ENCODE measurements at regions not wholly inside any gene's neighbourhood (a gene's known extent, or its start where the extent isn't known, plus 50 kb on each side); places are given as distances from the start of the nearest gene placed in this dataset.
"Not testable (repeated sequence)": the region's sequence is repeated elsewhere in the genome, so short reads cannot be mapped to it uniquely, and the experiment has no call there.

DNA sequence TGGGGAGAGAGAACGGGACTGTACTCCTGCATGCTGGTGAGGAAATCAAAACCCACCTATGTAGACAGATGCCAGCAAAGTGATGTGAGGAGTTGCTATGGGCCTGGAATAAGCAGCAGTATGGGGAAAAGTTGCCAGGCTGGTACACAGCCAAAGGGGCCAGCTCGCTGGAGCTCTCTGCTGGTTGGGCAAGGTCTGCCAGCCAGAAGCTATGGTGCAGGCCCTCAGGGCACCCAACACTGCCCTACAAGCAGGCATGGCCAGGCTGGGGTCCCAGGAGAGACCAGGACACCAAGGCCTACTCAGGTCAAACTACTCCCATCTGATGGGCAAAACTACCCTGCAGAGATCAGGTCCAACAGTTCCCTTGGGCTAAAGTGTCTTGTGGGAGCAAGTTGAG is 916.6 kb downstream of the IPMK start:
- H3K9ac ChIP-seq (ENCODE audit: low read length) = no peak overlapping the region
- H2AFZ ChIP-seq (ENCODE audit: low read length) = no peak overlapping the region
- H3K4me3 ChIP-seq (ENCODE audit: low read length) = no peak overlapping the region
- no peaks in the 10 kb centered on the region for H3K27me3 ChIP-seq (ENCODE audit: low read length)
- H3K36me3 ChIP-seq (ENCODE audit: insufficient read depth, low read length) = no peaks in the 10 kb centered on the region
- H4K20me1 ChIP-seq (ENCODE audit: insufficient read depth, low read depth, low read length) = no peaks in the 10 kb centered on the region
- H3K9me3 ChIP-seq (ENCODE audit: low read length) = peaks cover 22% of the 10 kb centered on the region
- H3K4me2 ChIP-seq (ENCODE audit: low read depth, low read length, poor library complexity, severe bottlenecking) = no peak overlapping the region
- no peaks in the 10 kb centered on the region for H3K4me1 ChIP-seq (ENCODE audit: low read length)
- no peak overlapping the region for H3K27ac ChIP-seq (ENCODE audit: low read length)
- no peaks in the 10 kb centered on the region for H3K79me2 ChIP-seq (ENCODE audit: low read length)
- H3K9me2 ChIP-seq (replicated peaks; ENCODE audit: insufficient read depth, low read length) = no peaks in the 10 kb centered on the region
- no peak for DNase-seq

DNA sequence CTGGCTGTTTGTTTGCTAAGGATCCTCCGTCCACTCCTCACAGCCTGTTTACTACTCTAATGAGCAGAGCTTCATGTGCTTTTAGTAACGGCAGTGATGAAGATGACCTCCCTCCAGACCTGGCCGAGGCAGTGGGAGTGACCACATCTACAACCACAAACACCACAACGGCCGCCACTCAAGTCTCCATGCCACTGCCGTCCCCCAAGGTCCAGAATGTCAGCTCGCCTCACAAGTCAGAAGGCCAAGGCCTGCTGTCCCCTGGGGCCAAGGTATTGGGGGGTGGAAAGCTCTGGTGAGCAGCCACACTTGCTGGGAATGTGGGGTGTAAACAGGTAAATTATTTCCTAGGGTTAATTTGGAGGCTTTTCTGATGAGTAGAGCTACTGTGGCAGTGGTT is 926.4 kb downstream of the IPMK start:
- H3K4me3 ChIP-seq (ENCODE audit: low read length) = no peak overlapping the region
- no peaks in the 10 kb centered on the region for H3K9me2 ChIP-seq (replicated peaks; ENCODE audit: insufficient read depth, low read length)
- no peak overlapping the region for H3K9ac ChIP-seq (ENCODE audit: low read length)
- no peak overlapping the region for H3K27ac ChIP-seq (ENCODE audit: low read length)
- no peak overlapping the region for H3K4me2 ChIP-seq (ENCODE audit: low read depth, low read length, poor library complexity, severe bottlenecking)
- H4K20me1 ChIP-seq (ENCODE audit: insufficient read depth, low read depth, low read length) = no peaks in the 10 kb centered on the region
- H3K79me2 ChIP-seq (ENCODE audit: low read length) = no peaks in the 10 kb centered on the region
- H3K27me3 ChIP-seq (ENCODE audit: low read length) = no peaks in the 10 kb centered on the region
- H2AFZ ChIP-seq (ENCODE audit: low read length) = no peak overlapping the region
- H3K36me3 ChIP-seq (ENCODE audit: insufficient read depth, low read length) = no peaks in the 10 kb centered on the region
- DNase-seq = no peak
- peaks cover 18% of the 10 kb centered on the region for H3K9me3 ChIP-seq (ENCODE audit: low read length)
- no peaks in the 10 kb centered on the region for H3K4me1 ChIP-seq (ENCODE audit: low read length)

- Histone ChIP-seq H2AFZ (ENCODE audit: low read length) (no peak overlapping the region), H3K9ac (ENCODE audit: low read length) (no peak overlapping the region), H3K4me3 (ENCODE audit: low read length) (no peak overlapping the region)
These were observed 928.7 kb downstream of the IPMK start for GRCh38 chr10:57338823-57339558.

DNA sequence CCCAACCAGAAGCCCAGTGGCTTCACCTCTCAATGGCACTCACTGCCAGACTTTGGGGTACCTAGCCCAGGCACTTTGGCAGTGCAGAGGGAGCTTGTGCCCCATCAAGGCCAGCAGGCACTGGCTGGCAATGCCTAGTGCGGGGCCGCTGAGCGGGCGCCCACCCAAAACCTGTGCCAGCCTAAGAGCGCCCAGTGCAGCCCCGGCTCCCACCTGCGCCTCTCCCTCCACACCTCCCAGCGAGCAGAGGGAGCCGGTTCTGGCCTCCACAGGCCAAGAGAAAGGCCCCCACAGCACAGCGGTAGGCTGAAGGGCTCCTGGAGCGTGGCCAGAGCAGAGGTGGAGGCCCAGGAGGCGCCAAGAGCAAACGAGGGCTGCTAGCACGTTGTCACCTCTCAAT is 930.8 kb downstream of the IPMK start:
- no peaks in the 10 kb centered on the region for H3K36me3 ChIP-seq (ENCODE audit: insufficient read depth, low read length)
- no peak for DNase-seq
- no peaks in the 10 kb centered on the region for H3K79me2 ChIP-seq (ENCODE audit: low read length)
- H3K27me3 ChIP-seq (ENCODE audit: low read length) = no peaks in the 10 kb centered on the region
- no peak overlapping the region for H3K27ac ChIP-seq (ENCODE audit: low read length)
- no peak overlapping the region for H2AFZ ChIP-seq (ENCODE audit: low read length)
- H3K9me3 ChIP-seq (ENCODE audit: low read length) = no peaks in the 10 kb centered on the region
- H3K4me2 ChIP-seq (ENCODE audit: low read depth, low read length, poor library complexity, severe bottlenecking) = no peak overlapping the region
- H3K4me1 ChIP-seq (ENCODE audit: low read length) = no peaks in the 10 kb centered on the region
- no peak overlapping the region for H3K9ac ChIP-seq (ENCODE audit: low read length)
- no peaks in the 10 kb centered on the region for H3K9me2 ChIP-seq (replicated peaks; ENCODE audit: insufficient read depth, low read length)
- H3K4me3 ChIP-seq (ENCODE audit: low read length) = no peak overlapping the region
- no peaks in the 10 kb centered on the region for H4K20me1 ChIP-seq (ENCODE audit: insufficient read depth, low read depth, low read length)

More at GRCh38 chr10:57338823-57339558, 928.7 kb downstream of the IPMK start:
- no peaks in the 10 kb centered on the region for H3K27me3 ChIP-seq (ENCODE audit: low read length)
- H3K36me3 ChIP-seq (ENCODE audit: insufficient read depth, low read length) = no peaks in the 10 kb centered on the region
- peak; percentile 84 for DNase-seq
- H4K20me1 ChIP-seq (ENCODE audit: insufficient read depth, low read depth, low read length) = no peaks in the 10 kb centered on the region
- no peaks in the 10 kb centered on the region for H3K9me2 ChIP-seq (replicated peaks; ENCODE audit: insufficient read depth, low read length)
- peaks cover 13% of the 10 kb centered on the region; the same call in 1 of the 2 replicates for H3K9me3 ChIP-seq (ENCODE audit: low read length)
- H3K4me2 ChIP-seq (ENCODE audit: low read depth, low read length, poor library complexity, severe bottlenecking) = no peak overlapping the region
- no peaks in the 10 kb centered on the region for H3K79me2 ChIP-seq (ENCODE audit: low read length)
- no peak overlapping the region for H3K27ac ChIP-seq (ENCODE audit: low read length)
- no peaks in the 10 kb centered on the region for H3K4me1 ChIP-seq (ENCODE audit: low read length)

DNA sequence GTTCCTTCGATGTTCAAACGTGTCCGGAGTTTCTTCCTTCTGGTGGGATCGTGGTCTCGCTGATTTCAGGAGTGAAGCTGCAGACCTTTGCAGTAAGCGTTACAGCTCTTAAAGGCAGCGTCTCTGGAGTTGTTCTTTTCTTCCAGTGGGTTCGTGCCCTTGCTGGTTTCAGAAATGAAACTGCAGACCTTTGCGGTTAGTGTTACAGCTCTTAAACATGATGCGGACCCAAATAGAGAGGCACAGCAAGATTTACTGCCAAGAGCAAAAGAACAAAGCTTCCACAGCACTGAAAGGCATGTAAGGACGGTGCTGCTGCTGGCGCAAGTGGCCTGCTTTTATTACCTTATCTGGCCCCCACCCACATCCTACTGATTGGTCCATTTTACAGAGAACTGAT is 931.4 kb downstream of the IPMK start:
- no peak overlapping the region for H3K9ac ChIP-seq (ENCODE audit: low read length)
- no peak overlapping the region for H3K27ac ChIP-seq (ENCODE audit: low read length)
- no peak for DNase-seq
- no peaks in the 10 kb centered on the region for H3K9me2 ChIP-seq (replicated peaks; ENCODE audit: insufficient read depth, low read length)
- H3K79me2 ChIP-seq (ENCODE audit: low read length) = no peaks in the 10 kb centered on the region
- H3K4me2 ChIP-seq (ENCODE audit: low read depth, low read length, poor library complexity, severe bottlenecking) = no peak overlapping the region
- H2AFZ ChIP-seq (ENCODE audit: low read length) = no peak overlapping the region
- H3K9me3 ChIP-seq (ENCODE audit: low read length) = peaks cover 3% of the 10 kb centered on the region; the same call in 1 of the 2 replicates
- H3K4me3 ChIP-seq (ENCODE audit: low read length) = no peak overlapping the region
- H4K20me1 ChIP-seq (ENCODE audit: insufficient read depth, low read depth, low read length) = no peaks in the 10 kb centered on the region
- no peaks in the 10 kb centered on the region for H3K27me3 ChIP-seq (ENCODE audit: low read length)
- no peaks in the 10 kb centered on the region for H3K36me3 ChIP-seq (ENCODE audit: insufficient read depth, low read length)
- H3K4me1 ChIP-seq (ENCODE audit: low read length) = no peaks in the 10 kb centered on the region

- Histone ChIP-seq H2AFZ (ENCODE audit: low read length) (no peak overlapping the region), H3K9ac (ENCODE audit: low read length) (no peak overlapping the region), H3K79me2 (ENCODE audit: low read length) (no peaks in the 10 kb centered on the region), H4K20me1 (ENCODE audit: insufficient read depth, low read depth, low read length) (no peaks in the 10 kb centered on the region), H3K27ac (ENCODE audit: low read length) (no peak overlapping the region), H3K4me1 (ENCODE audit: low read length) (no peaks in the 10 kb centered on the region), H3K36me3 (ENCODE audit: insufficient read depth, low read length) (no peaks in the 10 kb centered on the region), H3K27me3 (ENCODE audit: low read length) (no peaks in the 10 kb centered on the region), H3K4me3 (ENCODE audit: low read length) (no peak overlapping the region), H3K4me2 (ENCODE audit: low read depth, low read length, poor library complexity, severe bottlenecking) (no peak overlapping the region), H3K9me3 (ENCODE audit: low read length) (peaks cover 3% of the 10 kb centered on the region; the same call in 1 of the 2 replicates), H3K9me2 (replicated peaks; ENCODE audit: insufficient read depth, low read length) (no peaks in the 10 kb centered on the region)
- no peak for DNase-seq
These were observed 933.2 kb downstream of the IPMK start for GRCh38 chr10:57334523-57334922.

DNA sequence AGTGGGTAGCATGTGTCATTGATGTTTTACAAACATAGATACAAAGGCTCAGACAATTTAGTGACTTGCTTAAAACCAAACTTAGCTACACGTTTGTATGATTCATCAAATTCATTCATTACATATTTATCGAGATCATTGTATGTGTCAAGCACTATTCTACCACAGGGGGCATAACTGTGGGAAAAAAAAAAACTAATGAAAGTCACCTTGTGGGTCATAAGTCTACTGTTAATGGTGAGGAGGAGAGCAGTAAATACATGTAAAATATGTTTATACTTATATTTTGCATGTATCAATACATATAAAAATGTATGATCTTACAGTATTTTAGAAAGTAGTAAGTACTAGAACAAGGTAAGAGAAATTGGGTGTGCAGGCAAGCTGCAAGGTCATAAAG is 933.8 kb downstream of the IPMK start:
- Histone ChIP-seq H3K79me2 (ENCODE audit: low read length) (no peaks in the 10 kb centered on the region), H4K20me1 (ENCODE audit: insufficient read depth, low read depth, low read length) (no peaks in the 10 kb centered on the region), H3K4me1 (ENCODE audit: low read length) (no peaks in the 10 kb centered on the region), H3K27ac (ENCODE audit: low read length) (no peak overlapping the region), H3K4me2 (ENCODE audit: low read depth, low read length, poor library complexity, severe bottlenecking) (no peak overlapping the region), H2AFZ (ENCODE audit: low read length) (no peak overlapping the region), H3K4me3 (ENCODE audit: low read length) (no peak overlapping the region), H3K9ac (ENCODE audit: low read length) (no peak overlapping the region), H3K9me3 (ENCODE audit: low read length) (peaks cover 3% of the 10 kb centered on the region; the same call in 1 of the 2 replicates), H3K27me3 (ENCODE audit: low read length) (no peaks in the 10 kb centered on the region), H3K36me3 (ENCODE audit: insufficient read depth, low read length) (no peaks in the 10 kb centered on the region), H3K9me2 (replicated peaks; ENCODE audit: insufficient read depth, low read length) (no peaks in the 10 kb centered on the region)
- DNase-seq = no peak

DNA sequence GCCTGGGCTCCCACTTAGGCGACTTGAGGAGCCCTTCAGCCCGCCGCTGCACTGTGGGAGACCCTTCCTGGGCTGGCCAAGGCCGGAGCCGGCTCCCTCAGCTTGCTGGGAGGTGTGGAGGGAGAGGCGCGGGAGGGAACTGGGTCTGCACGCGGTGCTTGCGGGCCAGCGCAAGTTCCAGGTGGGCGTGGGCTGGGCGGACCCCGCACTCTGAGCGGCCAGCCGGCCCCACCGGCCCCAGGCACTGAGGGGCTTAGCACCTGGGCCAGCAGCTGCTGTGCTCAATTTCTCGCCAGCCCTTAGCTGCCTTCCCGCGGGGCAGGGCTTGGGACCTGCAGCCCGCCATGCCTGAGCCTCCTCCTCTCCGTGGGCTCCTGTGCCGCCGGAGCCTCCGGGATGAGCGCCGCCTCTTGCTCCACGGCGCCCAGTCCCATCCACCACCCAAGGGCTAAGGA is 946.3 kb downstream of the IPMK start:
- not testable (repeated sequence) for DNase-seq; H3K9ac ChIP-seq (ENCODE audit: low read length); H3K4me2 ChIP-seq (ENCODE audit: low read depth, low read length, poor library complexity, severe bottlenecking); H3K27ac ChIP-seq (ENCODE audit: low read length); H3K79me2 ChIP-seq (ENCODE audit: low read length); H3K4me3 ChIP-seq (ENCODE audit: low read length); H2AFZ ChIP-seq (ENCODE audit: low read length); H4K20me1 ChIP-seq (ENCODE audit: insufficient read depth, low read depth, low read length); H3K27me3 ChIP-seq (ENCODE audit: low read length); H3K36me3 ChIP-seq (ENCODE audit: insufficient read depth, low read length); H3K4me1 ChIP-seq (ENCODE audit: low read length); H3K9me2 ChIP-seq (replicated peaks; ENCODE audit: insufficient read depth, low read length)
- H3K9me3 ChIP-seq (ENCODE audit: low read length) = peaks cover 16% of the 10 kb centered on the region
